Right renal cortex interstitium (tissue), 3 donors: ENCODE measurements at regions not wholly inside any gene's neighbourhood (a gene's known extent, or its start where the extent isn't known, plus 50 kb on each side); places are given as distances from the start of the nearest gene placed in this dataset.

Source experiments
- DNase-seq, 3 donors: peaks; one replicate each; pipeline ENCODE4 v3.0.0-alpha.2; 2013; ENCODE audit warnings: low read depth in 3 of 3, low spot score in 2 of 3

DNA sequence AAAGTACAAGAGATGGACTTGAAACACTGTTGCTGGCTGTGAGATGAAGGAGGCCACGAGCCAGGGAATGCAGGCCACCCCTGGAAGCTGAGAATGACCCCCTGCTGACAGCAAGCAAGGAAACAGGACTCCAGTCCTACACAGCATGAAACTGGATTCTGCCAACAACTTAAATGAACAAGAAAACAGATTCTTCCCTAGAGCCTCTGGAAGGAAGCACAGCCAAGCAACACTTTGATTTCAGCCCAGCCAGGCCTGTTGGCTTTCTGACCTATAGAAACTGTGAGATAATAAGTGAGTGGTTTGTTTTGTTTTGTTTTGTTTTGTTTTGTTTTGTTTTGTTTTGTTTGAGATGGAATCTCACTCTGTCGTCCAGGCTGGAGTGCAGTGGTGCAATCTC is 105.3 kb upstream of the CACNA1A start:
- no peak for DNase-seq

DNA sequence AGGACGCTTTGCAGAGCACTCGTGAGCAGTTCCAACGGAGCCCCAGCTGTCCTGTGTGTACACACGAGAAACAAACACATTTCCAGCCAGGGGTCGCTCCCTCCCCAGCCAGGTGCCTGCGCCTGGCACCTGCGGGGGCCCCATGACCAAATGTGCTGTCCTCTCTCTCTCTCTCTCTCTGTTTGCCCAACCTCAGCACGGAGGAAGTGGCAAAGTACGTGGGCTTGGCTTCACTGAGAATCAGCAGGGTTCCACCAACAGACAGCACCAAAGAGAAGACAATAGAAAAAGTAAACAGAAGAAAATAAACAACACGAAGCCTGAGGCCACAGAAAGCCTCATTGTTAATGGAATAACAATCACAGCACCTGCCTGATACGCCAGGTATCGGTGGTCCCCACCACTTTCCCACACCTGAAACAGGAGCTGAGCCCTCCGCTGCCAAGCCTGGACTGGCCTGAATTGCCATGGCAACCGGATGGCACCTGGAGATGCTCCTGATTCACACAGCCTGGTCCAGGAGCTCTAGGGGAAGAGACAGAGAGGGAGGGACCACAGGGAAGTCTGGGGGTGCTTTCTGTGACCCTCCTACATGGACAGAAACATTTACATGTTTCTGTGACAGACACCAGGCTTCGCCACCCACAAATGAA is 103.9 kb upstream of the CACNA1A start:
- no peak for DNase-seq

DNA sequence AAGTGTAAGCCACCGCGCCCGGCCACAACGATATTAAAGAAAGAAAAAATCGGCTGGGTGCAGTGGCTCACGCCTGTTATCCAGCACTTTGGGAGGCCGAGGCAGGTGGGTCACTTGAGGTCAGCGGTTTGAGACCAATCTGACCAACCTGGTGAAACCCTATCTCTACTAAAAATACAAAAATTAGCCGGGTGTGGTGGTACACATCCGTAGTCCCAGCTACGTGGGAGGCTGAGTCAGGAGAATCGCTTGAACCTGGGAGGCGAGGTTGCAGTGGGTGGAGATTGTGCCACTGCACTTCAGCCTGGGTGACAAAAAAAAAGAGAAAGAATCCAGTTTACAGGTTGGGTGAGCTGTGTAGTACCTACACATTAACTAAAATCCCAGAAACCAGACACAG is 99.9 kb upstream of the CACNA1A start:
- DNase-seq, result no peak

DNA sequence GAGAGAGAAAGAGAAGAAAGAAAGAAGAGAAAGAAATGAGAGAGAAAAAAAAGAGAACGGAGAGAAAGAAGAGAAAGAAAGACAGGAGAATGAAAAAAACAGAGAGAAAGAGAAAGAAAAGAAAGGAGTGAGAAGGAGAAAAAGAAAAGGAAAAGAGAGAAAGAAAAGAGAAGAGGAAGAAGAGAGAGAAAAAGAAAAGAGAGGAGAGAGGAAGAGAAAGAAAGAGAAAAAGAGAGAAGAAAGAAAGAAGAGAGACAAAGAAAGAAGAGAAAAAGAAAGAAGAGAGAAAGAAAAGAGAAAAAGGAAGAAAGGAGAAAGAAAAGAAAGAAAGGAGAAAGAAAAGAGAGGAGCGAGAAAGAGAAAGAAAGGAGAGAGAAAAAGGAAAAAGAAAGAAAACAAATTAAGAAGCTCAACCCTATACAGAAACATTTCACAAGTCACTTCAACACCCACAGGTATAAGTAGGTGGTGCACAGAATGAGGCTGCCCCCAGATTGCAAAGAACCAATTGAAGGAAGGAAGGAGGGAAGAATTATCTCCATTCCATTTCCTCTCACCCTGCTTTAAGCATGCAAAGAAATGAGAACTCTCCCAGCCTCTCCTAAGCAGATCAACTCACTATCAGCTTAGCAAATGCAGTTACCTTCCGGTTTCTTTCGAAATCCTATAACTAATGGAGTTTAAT is 98.8 kb upstream of the CACNA1A start:
- no peak for DNase-seq

DNA sequence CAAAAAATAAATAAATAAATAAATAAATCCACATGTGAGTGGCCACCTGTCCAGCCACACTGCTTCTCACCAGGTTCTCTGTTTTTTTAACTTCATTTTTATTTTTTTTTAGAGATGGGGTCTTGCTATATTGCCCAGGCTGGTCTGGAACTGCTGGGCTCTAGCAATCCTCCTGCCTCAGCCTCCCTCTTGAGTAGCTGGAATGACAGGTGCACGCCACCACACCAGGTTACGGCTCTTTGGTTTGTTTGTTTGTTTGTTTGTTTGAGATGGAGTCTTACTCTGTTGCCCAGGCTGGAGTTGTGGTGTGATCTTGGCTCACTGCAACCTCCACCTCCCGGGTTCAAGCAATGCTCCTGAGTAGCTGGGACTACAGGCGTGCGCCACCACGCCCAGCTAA is 94.5 kb upstream of the CACNA1A start:
- no peak for DNase-seq

DNA sequence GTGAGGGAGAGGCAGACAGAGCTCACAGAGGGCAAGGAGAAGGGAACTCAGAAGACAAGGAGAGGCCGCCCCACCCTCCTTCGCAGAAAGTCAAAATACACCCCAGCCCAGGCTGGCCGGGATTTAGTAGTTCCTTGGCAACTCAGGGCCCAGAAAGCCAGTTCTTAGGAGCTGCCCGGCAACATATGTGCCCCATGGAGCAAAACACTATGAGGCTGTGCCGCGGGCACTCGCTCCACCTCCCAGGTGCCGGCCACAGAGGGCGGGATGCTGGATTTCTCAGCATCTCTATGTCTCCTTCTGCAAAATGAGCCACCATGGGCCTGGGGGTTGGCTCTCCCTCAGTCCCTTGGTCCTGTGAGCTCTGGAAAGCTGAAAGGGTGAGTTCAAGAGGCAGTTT is 93.8 kb upstream of the CACNA1A start:
- no peak for DNase-seq

DNA sequence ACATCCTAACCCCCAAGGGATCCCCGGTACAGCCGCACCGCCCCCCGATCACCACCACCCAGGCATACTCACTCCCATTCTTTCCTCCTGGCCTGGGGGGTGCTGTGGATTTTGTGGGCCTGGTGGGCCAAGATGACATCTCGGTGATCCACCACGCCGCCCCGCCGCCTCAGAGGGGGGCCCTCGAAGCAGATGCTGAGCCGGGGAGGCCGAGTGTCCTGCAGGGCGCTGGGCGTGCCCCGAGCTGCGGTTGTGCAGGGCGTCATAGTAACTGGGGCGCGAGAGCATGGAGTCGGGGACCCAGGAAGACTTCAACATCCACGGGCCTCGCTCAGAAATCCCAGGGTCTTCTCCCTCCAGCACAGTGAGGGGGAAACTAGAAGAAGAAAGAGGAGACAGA is 93.4 kb upstream of the CACNA1A start:
- DNase-seq, result no peak

DNA sequence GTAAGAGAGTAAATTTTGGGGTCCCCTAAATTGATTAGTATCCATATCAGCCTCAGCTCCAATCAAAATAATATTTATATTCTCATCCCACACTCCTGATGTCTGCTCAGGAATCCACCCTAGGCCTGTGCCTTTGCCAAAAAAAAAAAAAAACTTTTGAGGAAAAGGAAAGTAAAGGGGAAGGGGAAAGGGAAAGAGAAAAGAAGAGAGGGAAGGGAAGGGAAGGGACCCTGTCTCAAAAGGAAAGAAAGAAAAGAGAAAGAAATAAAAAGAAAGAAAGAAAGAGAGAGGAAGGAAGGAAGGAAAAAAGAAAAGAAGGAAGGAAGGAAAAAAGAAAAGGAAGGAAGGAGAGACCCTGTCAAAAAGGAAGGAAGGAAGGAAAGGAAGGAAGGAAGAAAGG is 91.8 kb upstream of the CACNA1A start:
- DNase-seq, result no peak

DNA sequence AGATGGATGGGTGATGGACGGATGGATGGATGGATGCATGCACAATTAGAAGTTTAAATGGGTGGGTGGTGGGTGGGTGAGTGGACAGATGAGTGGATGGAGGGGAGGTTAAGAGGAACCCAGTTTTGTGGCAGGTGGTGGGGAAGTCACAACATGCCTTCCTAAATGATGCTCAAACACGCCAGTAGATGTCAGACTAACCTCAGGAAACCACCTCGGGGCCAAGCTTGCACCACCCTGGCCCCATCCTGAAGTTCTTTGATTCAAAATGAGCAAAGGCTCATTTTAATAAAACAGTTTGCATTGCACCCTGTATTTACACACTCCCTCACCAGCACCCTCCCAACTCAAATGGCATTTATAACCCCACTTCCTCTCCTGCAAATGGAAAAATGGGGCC is 91.4 kb upstream of the CACNA1A start:
- DNase-seq, result peak; percentile 14 to 39 (median 35)

DNA sequence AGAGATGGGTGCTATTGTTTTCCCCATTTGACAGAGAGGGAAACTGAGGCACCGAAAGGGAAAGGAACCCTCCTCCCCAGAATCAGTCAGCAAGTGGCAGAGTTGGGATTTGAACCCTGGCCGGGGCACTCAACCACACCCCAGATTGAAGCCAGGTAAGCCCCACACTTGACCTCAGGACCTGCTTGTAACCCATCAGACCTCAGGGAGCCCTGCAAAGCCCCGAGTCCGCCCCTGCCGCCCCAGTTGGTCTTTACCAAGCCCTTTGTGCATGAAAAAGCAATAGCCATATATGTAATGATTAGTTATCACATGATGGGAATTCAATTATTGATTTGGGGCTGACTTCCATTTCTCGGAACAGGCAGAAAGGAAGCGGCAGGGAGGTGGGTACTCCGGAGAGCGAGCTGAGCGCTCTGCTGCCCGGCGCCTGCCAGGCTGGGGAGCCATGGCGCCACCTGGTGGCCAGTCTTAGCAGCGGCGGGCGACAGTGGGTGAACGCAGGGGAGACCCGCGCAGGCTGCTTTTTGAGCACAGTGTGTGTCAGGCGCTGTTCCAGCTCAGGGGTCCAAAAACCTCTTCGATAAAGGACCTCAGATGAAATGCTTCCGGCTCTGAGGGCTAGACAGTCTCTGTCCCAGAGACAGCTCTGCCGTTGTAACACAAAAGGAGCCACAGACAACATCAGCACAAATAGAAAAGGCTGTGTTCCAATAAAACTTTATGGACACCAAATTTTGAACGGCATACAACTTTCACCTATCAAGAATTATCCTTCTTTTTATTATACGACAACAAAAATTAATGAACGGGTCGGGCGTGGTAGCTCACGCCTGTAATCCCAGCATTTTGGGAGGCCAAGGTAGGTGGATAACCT is 82.9 kb upstream of the CACNA1A start:
- DNase-seq, result peak; percentile 15 to 32 (median 20)

DNA sequence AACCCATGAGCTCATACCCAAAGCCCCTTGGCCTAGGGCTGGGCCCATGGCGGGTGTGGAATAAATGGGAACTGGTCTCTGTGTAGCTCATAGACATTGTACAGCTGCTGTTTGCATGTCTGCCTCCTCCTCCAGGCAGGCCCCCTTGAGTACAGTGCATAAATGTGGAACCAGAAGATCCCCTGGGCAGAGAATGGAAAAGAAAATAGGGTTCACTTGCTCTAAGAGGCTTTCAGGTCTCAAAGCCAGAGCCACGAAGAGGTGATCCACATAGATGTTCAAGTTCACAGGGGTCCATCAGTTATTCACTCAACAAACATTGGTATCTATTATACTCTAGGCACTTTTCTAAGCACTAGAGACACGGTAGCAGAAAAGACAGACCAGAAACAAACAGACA is 79.2 kb upstream of the CACNA1A start:
- no peak for DNase-seq

DNA sequence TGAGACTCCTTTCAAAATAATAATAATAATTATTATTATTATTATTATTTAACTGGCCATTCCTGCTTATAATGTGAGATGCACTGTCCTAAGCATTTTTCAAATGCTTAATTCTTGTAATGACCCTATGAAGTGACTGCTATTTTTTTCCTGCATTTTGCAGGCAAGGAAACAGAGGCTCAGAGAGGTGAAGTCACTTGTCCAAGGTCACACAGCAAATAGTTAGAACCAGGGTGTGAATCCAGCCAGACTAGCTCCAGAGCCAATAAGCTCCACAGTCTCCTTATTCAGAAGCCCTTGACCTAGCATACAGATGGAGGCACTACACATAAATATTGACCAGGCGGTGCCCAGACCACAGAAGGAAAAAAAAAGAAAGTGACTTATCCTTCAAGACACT is 77.5 kb upstream of the CACNA1A start:
- DNase-seq, result no peak

DNA sequence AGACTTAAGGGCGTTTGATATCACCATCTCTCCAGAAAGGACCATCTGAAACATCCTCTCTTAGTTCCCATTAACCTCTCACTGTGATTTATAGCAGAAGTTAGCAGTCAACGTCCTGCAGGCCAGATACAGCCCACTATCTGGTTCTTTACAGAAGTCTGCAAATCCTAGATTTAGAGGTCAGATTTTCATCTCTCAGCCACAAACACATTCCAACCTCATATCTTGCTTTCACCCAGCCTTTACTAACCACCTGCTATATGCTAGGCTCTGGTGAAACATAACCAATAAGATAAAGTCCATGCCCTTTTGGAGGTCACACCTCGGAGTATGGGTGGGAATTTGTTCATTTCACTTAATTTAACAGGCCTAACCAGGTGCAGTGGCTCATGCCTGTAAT is 76.8 kb upstream of the CACNA1A start:
- DNase-seq, result no peak

DNA sequence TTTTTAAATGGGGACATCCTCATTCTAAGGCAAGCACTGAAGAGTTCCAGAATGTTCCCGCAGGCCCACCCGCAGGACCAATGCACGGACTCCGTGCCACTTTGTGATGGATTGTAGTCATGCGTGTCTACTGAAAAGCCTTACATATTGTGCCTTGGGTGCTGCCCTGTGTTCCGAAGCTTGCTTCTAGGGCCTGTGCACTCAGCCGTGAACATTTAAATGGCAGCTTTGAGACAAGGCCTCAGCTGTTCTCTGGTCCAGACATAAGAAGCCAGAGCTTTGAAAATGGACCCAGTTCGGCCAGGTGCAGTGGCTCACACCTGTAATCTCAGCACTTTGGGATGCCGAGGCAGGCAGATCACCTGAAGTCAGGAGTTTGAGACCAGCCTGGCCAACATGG is 75.3 kb upstream of the CACNA1A start:
- no peak for DNase-seq

DNA sequence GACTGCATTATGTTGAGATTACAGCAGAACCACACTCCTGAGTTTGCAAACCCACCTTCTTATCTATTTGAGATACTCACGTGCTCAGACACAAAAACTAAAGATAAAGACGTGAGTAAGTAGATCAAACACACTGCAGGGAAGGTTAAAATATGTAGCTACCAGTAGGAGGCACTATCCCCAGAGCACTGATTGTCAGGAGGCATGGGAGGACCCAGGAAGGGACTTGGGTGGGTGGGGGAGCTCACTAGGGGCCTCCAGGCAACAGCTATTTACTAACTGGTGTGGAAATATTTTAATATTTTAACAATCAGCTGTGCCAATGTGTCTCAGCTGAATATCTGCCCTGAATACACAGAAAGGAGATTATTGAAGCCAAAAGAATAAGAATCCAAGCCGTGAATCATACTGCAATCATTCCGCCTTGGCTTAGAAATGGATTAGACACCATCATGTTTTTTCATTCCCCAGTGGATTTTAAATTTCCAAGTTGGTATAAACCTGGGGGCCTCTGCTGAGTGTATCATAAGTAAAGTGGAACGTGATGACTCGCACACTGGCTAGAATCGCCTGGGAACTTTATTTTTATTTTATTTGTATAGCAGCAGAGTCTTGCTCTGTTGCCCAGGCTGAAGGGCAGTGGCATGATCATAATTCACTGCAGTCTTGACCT is 73.2 kb upstream of the CACNA1A start:
- DNase-seq, result no peak

DNA sequence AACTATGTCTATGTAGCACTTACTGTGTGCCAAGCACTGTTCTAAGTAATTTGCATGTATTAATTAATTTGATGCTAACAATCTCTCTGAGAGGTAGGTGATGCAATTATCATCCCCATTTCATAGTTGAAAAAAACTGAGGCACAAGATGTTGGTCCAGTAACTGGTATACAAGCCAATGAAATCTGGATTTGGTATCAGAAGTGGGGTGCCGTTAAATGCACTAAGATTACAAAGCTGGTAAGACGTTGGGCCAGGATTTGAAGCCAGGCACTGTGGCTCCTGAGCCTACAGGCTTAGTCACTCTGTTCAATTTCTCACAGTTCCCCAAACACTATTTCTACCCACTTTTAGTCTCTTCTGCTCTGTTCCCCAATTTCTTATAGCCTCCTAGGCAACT is 70.4 kb upstream of the CACNA1A start:
- no peak for DNase-seq

DNA sequence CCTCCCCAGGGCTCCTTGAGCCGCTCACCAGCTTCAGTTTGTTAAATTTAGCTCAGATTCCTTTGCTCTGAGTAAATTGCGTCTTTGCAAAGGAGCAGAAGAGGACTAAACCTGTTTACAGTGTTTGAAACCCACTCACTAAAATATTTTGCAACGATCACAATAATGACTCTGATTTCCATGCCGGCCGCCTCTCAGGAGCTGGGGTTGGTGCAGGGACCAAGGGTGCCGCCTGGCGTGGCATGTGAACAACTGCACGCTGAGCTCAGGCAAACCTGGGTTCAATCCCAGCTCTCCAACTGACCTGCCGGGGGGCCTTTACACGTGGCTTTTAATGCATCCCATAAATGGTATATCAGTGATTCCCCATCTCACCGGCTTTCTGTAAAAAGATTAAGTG is 68.7 kb upstream of the CACNA1A start:
- DNase-seq, result no peak

DNA sequence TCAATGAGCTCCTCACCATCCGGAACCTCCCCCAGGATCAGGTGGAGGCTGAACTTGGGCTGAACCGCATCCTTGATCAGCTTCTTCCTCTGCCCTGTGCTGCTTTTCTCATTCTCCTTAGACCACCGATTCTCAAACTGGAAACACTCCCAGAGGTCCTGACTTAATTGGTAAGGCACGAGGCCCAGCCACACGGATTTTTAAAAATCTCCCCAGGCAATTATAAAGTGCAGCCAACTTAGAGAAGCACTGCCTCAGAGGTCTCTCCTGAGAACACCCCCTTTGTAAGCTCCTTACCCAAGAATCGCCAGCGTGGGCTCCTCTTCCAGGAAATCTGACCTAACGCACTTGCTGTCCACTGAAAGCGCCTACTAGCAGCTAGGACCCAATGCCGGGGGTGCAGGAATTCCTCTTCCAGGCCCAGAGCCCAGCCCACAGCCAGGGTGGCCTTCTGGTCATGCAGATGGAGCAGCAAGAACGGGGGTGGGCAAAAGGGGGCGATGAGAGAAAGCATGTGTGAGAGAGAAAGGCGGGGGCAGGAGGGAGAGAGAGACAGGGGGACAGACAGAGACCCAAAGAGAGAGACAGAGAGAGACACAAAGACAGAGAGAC is 66.9 kb upstream of the CACNA1A start:
- DNase-seq, result no peak

DNA sequence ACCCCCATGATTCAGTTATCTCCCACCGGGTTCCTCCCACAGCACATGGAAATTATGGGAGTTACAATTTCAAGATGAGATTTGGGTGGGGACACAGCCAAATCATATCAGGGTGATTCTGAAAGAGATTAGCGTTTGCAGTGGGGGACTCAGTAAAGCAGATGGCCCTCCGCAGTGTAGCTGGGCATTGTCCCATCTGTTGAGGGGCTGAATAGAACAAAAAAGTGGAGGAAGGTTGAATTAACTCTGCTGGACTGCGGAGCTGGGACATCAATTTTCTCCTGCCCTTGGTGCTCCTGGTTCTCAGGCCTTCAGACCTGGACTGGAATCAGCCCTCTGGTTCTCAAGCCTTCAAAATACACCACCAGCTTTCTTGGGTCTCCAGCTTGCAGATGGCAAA is 55.2 kb upstream of the CACNA1A start:
- DNase-seq, result no peak

DNA sequence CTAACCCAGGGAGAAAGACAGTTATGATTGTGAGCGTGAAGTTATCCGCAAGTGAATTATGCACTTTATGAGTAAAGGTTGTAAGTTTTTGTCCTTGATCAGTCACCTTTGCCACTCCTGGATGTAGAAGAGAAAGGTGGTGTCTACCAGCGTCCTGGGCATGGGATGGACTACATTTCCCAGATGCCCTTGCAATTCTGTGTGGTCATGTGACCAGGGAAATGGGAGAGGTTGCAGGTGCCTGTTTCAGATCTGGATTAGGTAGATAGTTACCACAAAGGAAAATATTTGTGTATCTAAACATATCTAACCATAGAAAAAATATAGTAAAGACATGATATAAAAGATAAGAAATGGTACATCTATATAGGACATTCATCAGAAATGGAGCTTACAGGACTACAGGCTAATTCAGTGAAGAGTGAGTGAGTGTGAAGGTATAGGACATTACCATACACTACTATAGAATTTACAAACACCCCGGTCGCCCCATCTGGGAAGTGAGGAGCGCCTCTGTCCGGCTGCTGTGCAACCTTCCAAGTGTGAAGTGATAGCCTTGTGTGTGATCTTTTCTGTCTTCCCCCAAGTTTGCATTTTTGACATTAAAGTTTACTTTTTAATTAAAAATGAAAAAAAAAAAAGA is 51.6 kb upstream of the CACNA1A start:
- no peak for DNase-seq
